ENCODE measurements at regions not wholly inside any gene's neighbourhood (a gene's known extent, or its start where the extent isn't known, plus 50 kb on each side); places are given as distances from the start of the nearest gene placed in this dataset.

DNA sequence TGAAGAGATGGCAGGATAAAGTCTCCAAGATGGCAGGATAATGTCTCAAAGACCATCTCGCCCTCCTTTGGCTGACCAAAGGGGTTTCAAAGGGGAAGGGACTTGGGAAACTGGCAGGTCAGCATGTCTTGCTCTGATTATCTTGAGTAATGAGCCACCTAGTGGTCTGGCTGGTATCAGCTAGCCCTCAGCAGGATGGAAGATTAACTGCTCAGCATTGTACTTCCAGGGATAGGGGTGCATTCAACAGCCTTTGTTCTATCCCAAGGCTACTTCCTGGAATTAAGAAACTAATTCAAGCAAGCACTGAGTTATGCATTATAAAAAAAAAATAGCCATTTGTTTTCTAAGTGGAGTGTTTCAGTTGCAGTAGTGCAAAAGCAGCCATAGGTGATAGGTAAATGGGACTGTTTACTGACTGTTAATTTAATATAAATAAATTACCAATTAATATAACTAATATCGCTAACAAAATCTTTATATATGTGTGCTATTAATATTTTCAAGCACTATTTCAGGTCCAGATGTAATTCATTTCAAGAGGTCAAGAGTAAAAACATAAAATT, 555.5 kb downstream of the CDH9 start:
- TF ChIP-seq, protein P1, sequence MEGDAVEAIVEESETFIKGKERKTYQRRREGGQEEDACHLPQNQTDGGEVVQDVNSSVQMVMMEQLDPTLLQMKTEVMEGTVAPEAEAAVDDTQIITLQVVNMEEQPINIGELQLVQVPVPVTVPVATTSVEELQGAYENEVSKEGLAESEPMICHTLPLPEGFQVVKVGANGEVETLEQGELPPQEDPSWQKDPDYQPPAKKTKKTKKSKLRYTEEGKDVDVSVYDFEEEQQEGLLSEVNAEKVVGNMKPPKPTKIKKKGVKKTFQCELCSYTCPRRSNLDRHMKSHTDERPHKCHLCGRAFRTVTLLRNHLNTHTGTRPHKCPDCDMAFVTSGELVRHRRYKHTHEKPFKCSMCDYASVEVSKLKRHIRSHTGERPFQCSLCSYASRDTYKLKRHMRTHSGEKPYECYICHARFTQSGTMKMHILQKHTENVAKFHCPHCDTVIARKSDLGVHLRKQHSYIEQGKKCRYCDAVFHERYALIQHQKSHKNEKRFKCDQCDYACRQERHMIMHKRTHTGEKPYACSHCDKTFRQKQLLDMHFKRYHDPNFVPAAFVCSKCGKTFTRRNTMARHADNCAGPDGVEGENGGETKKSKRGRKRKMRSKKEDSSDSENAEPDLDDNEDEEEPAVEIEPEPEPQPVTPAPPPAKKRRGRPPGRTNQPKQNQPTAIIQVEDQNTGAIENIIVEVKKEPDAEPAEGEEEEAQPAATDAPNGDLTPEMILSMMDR (IDR thresholded peaks at IDR 0.05; ENCODE audit: low read depth, low read length, missing control alignments), result peak; percentile 44
- H3K36me3 ChIP-seq (replicated peaks), result no peaks in the 10 kb centered on the region
- H3K27ac ChIP-seq, result no peak overlapping the region
- in situ Hi-C loops (cut with HindIII; ENCODE audit: low pct_ligation_motif_present, low sequenced_read_pairs), result no loop called here
- H3K27me3 ChIP-seq (replicated peaks), result no peaks in the 10 kb centered on the region
- peak; percentile 6 for DNase-seq
- no peak overlapping the region for H3K4me3 ChIP-seq (ENCODE audit: low read depth, low read length)

DNA sequence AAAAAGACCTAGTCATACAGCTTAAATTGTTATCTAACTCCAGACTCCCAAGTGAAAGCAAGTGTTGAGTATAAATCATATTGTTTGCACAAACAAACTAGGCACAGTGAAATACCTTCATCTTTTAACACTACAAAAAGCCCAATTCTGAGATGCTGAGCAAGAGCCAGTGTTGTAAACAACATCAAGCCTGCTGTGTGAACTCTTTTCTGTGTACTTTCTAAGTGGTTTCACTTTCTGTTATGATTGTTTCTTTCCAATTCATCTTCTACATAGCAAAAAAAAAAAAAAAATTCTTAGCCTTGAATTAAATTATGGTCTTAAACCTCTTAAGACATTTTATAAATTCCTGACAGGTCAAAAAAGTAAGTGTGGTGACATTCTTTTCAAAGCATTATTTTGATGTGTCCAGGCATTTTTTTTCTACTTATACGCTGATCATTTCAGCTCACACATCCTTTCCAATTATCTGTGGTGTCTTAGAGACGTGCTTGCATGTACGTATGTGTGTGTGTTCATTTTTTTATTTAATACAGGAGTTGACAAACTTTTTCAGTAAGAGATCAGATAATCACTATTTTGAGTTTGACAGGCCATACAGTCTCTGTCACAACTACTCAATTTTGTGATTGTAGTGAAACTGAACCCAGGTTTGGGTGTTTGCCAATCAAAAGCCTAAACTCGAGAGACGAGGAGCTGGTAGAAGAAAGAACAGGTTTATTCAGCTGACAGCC, 556.1 kb downstream of the CDH9 start:
- in situ Hi-C loops (cut with HindIII; ENCODE audit: low pct_ligation_motif_present, low sequenced_read_pairs), result no loop called here
- H3K36me3 ChIP-seq (replicated peaks), result no peaks in the 10 kb centered on the region
- H3K27me3 ChIP-seq (replicated peaks), result no peaks in the 10 kb centered on the region
- no peak overlapping the region for H3K27ac ChIP-seq
- no peak for DNase-seq
- TF ChIP-seq, protein P1 (IDR thresholded peaks at IDR 0.05; ENCODE audit: low read depth, low read length, missing control alignments), result no peak
- H3K4me3 ChIP-seq (ENCODE audit: low read depth, low read length), result no peak overlapping the region

DNA sequence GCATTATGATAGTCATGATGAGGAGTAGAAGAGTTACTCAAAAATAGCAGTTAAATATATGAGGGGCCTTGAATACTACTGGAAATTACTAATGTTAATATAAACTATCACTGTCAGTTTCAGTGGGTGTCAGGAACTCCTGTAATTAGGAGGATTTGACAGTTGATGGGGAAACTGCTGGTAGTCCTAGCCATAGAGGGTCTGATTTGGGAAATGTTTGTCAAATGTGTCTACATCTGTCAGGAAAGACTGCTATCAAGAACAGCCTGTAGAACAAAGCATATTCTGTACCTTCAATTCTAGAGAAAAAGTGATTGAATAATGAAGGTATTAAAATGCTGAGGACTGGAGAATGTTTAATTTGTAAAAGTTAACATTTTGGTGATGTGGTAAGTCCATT, 567.9 kb downstream of the CDH9 start:
- Histone ChIP-seq H3K4me3 (ENCODE audit: low read depth, low read length) (no peak overlapping the region), H3K27ac (no peak overlapping the region), H3K36me3 (replicated peaks) (no peaks in the 10 kb centered on the region), H3K27me3 (replicated peaks) (no peaks in the 10 kb centered on the region)
- no peak for DNase-seq
- in situ Hi-C loops (cut with HindIII; ENCODE audit: low pct_ligation_motif_present, low sequenced_read_pairs), result no loop called here
- TF ChIP-seq, protein P1 (IDR thresholded peaks at IDR 0.05; ENCODE audit: low read depth, low read length, missing control alignments), result no peak

DNA sequence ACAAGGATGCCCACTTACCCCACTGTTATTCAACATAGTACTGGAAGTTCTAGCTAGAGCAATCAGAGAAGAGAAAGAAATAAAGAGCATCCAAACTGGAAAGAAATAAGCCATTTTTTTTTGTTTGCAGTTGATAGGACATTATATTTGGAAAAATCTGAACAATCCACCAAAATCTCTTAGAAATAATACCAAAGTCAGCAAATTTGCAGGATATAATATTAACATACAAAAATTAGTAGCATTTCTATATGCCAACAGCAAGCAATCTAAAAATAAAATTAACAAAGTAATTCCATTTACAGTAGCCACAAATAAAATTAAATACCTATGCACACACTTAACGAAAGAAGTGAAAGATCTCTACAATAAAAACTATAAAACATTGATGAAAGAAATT, 599.3 kb downstream of the CDH9 start:
- DNase-seq, result no peak
- TF ChIP-seq, protein P1 (IDR thresholded peaks at IDR 0.05; ENCODE audit: low read depth, low read length, missing control alignments), result no peak
- in situ Hi-C loops (cut with HindIII; ENCODE audit: low pct_ligation_motif_present, low sequenced_read_pairs), result no loop called here
- Histone ChIP-seq H3K27me3 (replicated peaks) (no peaks in the 10 kb centered on the region), H3K4me3 (ENCODE audit: low read depth, low read length) (no peak overlapping the region), H3K36me3 (replicated peaks) (no peaks in the 10 kb centered on the region), H3K27ac (no peak overlapping the region)

DNA sequence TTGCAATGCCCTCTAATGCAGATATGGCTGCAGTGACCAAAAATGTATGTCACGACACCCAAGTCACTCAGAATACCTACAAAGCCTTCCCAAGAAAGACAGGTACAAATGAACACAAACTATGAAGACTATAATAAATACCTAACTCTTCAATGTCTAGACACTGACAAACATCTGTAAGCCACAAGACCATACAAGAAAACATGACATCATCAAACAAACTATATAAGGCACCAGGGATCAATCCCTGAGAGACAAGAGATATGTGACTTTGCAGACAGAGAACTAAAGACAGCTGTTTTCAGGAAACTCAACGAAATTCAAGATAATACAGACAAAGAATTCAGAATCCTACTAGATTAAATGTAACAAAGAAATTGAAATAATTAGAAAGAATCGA, 603.7 kb downstream of the CDH9 start:
- DNase-seq, result no peak
- TF ChIP-seq, protein P1 (IDR thresholded peaks at IDR 0.05; ENCODE audit: low read depth, low read length, missing control alignments), result no peak
- in situ Hi-C loops (cut with HindIII; ENCODE audit: low pct_ligation_motif_present, low sequenced_read_pairs), result no loop called here
- Histone ChIP-seq H3K36me3 (replicated peaks) (no peaks in the 10 kb centered on the region), H3K4me3 (ENCODE audit: low read depth, low read length) (no peak overlapping the region), H3K27ac (no peak overlapping the region), H3K27me3 (replicated peaks) (no peaks in the 10 kb centered on the region)

Measured in brain microvascular endothelial cell (primary cell).